ENCODE measurements at regions not wholly inside any gene's neighbourhood (a gene's known extent, or its start where the extent isn't known, plus 50 kb on each side); places are given as distances from the start of the nearest gene placed in this dataset.

GRCh38 chr9:35540315-35540714 is 50.4 kb downstream of the RUSC2 start:
- no peak for TF ChIP-seq GABPA (IDR thresholded peaks at IDR 0.05; ENCODE audit: low read depth)
- TF ChIP-seq CTCF (IDR thresholded peaks at IDR 0.05; ENCODE audit: insufficient read depth, low read length) = no peak
- no peak for TF ChIP-seq SPI1 (IDR thresholded peaks at IDR 0.05; ENCODE audit: borderline replicate concordance, low read depth)
- no peak for TF ChIP-seq REST (IDR thresholded peaks at IDR 0.05; ENCODE audit: insufficient replicate concordance, low read depth)
- TF ChIP-seq POLR2AphosphoS5 (IDR thresholded peaks at IDR 0.05; ENCODE audit: low read depth) = no peak
- H3K27ac ChIP-seq (replicated peaks) = no peak overlapping the region
- DNase-seq (ENCODE audit: low read depth in 1 of 2, low spot score in 1 of 2) = no peak
- H3K27me3 ChIP-seq (ENCODE audit: insufficient read depth, poor library complexity, severe bottlenecking) = no peaks in the 10 kb centered on the region
- H3K4me3 ChIP-seq (replicated peaks; ENCODE audit: insufficient read depth, low read length) = no peak overlapping the region

- no peak for TF ChIP-seq POLR2AphosphoS5 (IDR thresholded peaks at IDR 0.05; ENCODE audit: low read depth)
- TF ChIP-seq CTCF (IDR thresholded peaks at IDR 0.05; ENCODE audit: insufficient read depth, low read length) = no peak
- TF ChIP-seq REST (IDR thresholded peaks at IDR 0.05; ENCODE audit: insufficient replicate concordance, low read depth) = no peak
- no peak for TF ChIP-seq SPI1 (IDR thresholded peaks at IDR 0.05; ENCODE audit: borderline replicate concordance, low read depth)
- no peak for TF ChIP-seq GABPA (IDR thresholded peaks at IDR 0.05; ENCODE audit: low read depth)
- no peaks in the 10 kb centered on the region for H3K27me3 ChIP-seq (ENCODE audit: insufficient read depth, poor library complexity, severe bottlenecking)
- no peak for DNase-seq (ENCODE audit: low read depth in 1 of 2, low spot score in 1 of 2)
- no peak overlapping the region for H3K4me3 ChIP-seq (replicated peaks; ENCODE audit: insufficient read depth, low read length)
- H3K27ac ChIP-seq (replicated peaks) = no peak overlapping the region
These were observed 56.9 kb downstream of the RUSC2 start for GRCh38 chr9:35546853-35547252.

GRCh38 chr9:35547889-35548418 is 57.1 kb upstream of the TESK1 start:
- Histone ChIP-seq H3K4me3 (replicated peaks; ENCODE audit: insufficient read depth, low read length) (no peak overlapping the region), H3K27ac (replicated peaks) (no peak overlapping the region), H3K27me3 (ENCODE audit: insufficient read depth, poor library complexity, severe bottlenecking) (no peaks in the 10 kb centered on the region)
- DNase-seq (ENCODE audit: low read depth in 1 of 2, low spot score in 1 of 2) = no peak
- TF ChIP-seq POLR2AphosphoS5 (IDR thresholded peaks at IDR 0.05; ENCODE audit: low read depth) (no peak), GABPA (IDR thresholded peaks at IDR 0.05; ENCODE audit: low read depth) (no peak), REST (IDR thresholded peaks at IDR 0.05; ENCODE audit: insufficient replicate concordance, low read depth) (no peak), CTCF (IDR thresholded peaks at IDR 0.05; ENCODE audit: insufficient read depth, low read length) (no peak), SPI1 (IDR thresholded peaks at IDR 0.05; ENCODE audit: borderline replicate concordance, low read depth) (no peak)
